ENCODE measurements at regions not wholly inside any gene's neighbourhood (a gene's known extent, or its start where the extent isn't known, plus 50 kb on each side); places are given as distances from the start of the nearest gene placed in this dataset.

DNA sequence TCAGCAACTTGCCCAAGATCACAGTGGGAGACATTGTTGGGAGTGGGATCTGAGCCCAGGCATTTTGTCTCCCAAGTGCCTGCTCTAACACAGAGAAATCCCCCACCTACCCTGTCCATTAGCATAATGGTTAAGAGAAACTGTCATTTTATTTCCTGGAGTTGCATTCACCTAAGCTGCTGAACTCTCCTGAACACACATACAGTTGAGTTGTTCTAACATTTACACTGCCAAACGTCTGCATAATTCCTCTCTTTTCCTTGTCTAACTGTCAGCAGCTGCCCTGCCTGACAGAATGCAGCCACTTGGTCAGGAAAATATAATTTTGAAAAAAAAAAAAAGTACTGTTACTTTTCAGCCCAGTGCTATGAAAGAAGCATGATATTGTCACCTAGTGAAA is 396.3 kb upstream of the PIK3C3 start:
- H3K4me1 ChIP-seq = no peaks in the 10 kb centered on the region
- no peak overlapping the region for H3K4me3 ChIP-seq
- no peak for TF ChIP-seq EP300 (IDR thresholded peaks at IDR 0.05)
- TF ChIP-seq, protein P1, sequence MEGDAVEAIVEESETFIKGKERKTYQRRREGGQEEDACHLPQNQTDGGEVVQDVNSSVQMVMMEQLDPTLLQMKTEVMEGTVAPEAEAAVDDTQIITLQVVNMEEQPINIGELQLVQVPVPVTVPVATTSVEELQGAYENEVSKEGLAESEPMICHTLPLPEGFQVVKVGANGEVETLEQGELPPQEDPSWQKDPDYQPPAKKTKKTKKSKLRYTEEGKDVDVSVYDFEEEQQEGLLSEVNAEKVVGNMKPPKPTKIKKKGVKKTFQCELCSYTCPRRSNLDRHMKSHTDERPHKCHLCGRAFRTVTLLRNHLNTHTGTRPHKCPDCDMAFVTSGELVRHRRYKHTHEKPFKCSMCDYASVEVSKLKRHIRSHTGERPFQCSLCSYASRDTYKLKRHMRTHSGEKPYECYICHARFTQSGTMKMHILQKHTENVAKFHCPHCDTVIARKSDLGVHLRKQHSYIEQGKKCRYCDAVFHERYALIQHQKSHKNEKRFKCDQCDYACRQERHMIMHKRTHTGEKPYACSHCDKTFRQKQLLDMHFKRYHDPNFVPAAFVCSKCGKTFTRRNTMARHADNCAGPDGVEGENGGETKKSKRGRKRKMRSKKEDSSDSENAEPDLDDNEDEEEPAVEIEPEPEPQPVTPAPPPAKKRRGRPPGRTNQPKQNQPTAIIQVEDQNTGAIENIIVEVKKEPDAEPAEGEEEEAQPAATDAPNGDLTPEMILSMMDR (IDR thresholded peaks at IDR 0.05) = no peak
- 23 to 28% methylated on average over 1 of the region's 1 CpG for WGBS, 2 donors
- H3K9me3 ChIP-seq = no peaks in the 10 kb centered on the region
- no peaks in the 10 kb centered on the region for H3K27me3 ChIP-seq
- no peak for DNase-seq (ENCODE audit: low spot score in 2 of 2)
- H3K27ac ChIP-seq = no peak overlapping the region
- no peaks in the 10 kb centered on the region for H3K36me3 ChIP-seq

DNA sequence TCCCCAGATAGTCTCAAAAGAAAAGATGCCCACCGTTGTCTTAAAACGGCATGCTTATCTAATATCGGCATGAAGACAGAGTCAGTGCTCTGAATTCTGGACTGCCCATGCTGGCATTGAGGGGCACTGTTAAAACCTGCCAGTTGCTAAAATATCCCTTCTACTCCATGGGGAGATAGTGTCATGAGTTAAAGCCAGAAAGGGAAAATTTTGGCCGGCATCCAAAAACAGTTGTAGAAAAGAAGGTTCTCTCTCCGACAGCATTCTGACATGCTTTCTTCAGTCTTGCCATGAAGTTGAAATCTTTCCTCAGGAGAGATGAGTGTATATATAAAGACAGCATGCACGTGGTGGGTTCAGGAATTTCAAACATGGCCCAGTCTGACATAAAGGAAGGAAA is 401.3 kb upstream of the PIK3C3 start:
- 58 to 59% methylated on average over 6 of the region's 6 CpGs for WGBS, 2 donors
- Histone ChIP-seq H3K4me1 (no peaks in the 10 kb centered on the region), H3K27ac (no peak overlapping the region), H3K27me3 (no peaks in the 10 kb centered on the region), H3K9me3 (no peaks in the 10 kb centered on the region), H3K36me3 (no peaks in the 10 kb centered on the region), H3K4me3 (no peak overlapping the region)
- DNase-seq (ENCODE audit: low spot score in 2 of 2) = no peak
- no peak for TF ChIP-seq POLR2A (IDR thresholded peaks at IDR 0.05)
- TF ChIP-seq EP300 (IDR thresholded peaks at IDR 0.05) = no peak
- TF ChIP-seq, protein P1 (IDR thresholded peaks at IDR 0.05) = no peak

DNA sequence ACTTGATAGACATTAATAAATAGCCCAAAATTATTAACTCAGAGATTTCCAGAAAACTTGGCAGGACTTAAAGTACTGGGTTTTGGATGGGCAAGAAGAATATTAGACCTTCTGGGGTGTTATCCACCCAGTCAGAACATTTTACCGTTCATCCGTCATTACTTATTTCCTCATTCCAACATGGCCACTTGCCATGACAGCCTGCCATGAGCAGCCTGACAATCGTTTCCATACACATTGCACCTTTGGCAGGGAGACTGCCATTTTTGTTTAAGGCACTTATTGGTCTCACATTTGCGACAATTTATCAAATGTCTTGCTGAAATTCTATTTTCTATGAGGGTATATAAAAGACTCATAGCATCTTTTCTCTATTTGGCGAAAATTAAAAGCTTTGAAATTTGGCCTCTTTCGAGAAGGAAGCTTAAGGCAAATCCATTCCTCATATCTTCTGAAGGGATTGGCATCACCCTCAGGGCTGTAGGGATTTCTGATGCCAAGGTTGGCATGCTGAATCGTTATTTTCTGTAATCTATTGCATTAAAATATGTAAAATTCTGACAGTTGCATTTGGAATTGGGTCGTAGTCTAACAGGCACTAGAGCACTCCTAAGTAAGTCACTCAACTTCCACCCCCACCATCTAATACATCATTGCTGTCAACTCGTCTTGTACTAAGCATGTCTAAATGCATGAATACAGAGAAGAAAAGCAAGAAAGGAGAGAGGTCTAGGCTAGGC is 406.3 kb upstream of the PIK3C3 start:
- no peak for TF ChIP-seq POLR2A (IDR thresholded peaks at IDR 0.05)
- TF ChIP-seq, protein P1 (IDR thresholded peaks at IDR 0.05) = no peak
- TF ChIP-seq EP300 (IDR thresholded peaks at IDR 0.05) = no peak
- H3K36me3 ChIP-seq = no peaks in the 10 kb centered on the region
- no peaks in the 10 kb centered on the region for H3K4me1 ChIP-seq
- 84 to 86% methylated on average over 9 of the region's 9 CpGs for whole genome bisulfite sequencing, 2 donors
- H3K9me3 ChIP-seq = no peaks in the 10 kb centered on the region
- no peaks in the 10 kb centered on the region for H3K27me3 ChIP-seq
- no peak for DNase-seq (ENCODE audit: low spot score in 2 of 2)
- no peak overlapping the region for H3K27ac ChIP-seq
- no peak overlapping the region for H3K4me3 ChIP-seq

- no peak for DNase-seq (ENCODE audit: low spot score in 2 of 2)
- H3K4me1 ChIP-seq = no peaks in the 10 kb centered on the region
- no peaks in the 10 kb centered on the region for H3K27me3 ChIP-seq
- H3K9me3 ChIP-seq = no peaks in the 10 kb centered on the region
- 66 to 69% methylated on average over 2 of the region's 2 CpGs for WGBS, 2 donors
- no peak overlapping the region for H3K4me3 ChIP-seq
- no peak overlapping the region for H3K27ac ChIP-seq
- TF ChIP-seq EP300 (IDR thresholded peaks at IDR 0.05) (no peak), POLR2A (IDR thresholded peaks at IDR 0.05) (no peak)
- TF ChIP-seq, protein P1 (IDR thresholded peaks at IDR 0.05) = no peak
- no peaks in the 10 kb centered on the region for H3K36me3 ChIP-seq
These were observed 409.7 kb upstream of the PIK3C3 start for GRCh38 chr18:41545091-41545888.

DNA sequence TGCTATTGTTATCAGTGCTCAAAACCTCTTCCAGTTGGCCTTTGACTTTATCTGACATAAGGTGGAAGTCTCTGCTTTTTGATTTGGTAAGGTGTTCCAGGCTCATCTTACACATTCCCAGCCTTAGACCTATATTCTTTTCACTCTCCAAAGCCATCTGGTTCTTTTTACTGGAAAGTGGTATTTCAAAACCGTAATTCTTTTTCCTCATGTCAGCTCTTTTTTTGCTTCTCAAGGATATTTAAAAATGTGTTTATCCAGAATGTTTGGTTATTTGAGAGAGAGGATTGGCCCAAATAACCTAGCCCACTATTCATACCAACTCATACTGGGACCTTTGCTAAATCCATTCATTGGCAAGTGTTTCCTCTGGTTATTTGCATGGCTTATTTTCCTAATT is 411.2 kb upstream of the PIK3C3 start:
- no peaks in the 10 kb centered on the region for H3K36me3 ChIP-seq
- no peaks in the 10 kb centered on the region for H3K4me1 ChIP-seq
- WGBS, 2 donors = 45 to 68% methylated on average over 1 of the region's 1 CpG

More for the DNA sequence above, 411.2 kb upstream of the PIK3C3 start:
- H3K4me3 ChIP-seq = no peak overlapping the region
- no peaks in the 10 kb centered on the region for H3K27me3 ChIP-seq
- H3K9me3 ChIP-seq = no peaks in the 10 kb centered on the region
- TF ChIP-seq POLR2A (IDR thresholded peaks at IDR 0.05) (no peak), EP300 (IDR thresholded peaks at IDR 0.05) (no peak)
- TF ChIP-seq, protein P1 (IDR thresholded peaks at IDR 0.05) = no peak
- DNase-seq (ENCODE audit: low spot score in 2 of 2) = no peak
- no peak overlapping the region for H3K27ac ChIP-seq
